ENCODE measurements at regions not wholly inside any gene's neighbourhood (a gene's known extent, or its start where the extent isn't known, plus 50 kb on each side); places are given as distances from the start of the nearest gene placed in this dataset.

DNA sequence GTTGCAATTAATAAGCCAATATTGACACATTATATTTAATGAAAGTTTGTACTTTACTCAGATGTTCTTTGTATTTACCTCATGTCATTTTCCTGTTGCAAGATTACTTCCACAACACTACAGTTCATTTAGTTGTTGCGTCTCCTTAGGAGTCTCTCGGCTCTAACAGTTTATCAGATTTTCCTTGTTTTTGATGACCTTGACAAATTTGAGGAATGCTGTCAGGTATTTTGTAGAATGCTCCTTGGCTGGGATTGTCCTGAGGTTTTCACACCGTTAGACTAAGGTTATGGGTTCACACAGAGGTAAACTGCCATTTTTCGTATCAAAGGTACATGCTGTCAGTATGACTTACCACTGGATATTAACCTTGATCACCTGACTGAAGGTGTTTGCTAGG is 416.6 kb upstream of the TNP1 start:
- TF ChIP-seq POLR2A (IDR thresholded peaks at IDR 0.05): no peak
- TF ChIP-seq POLR2AphosphoS5 (IDR thresholded peaks at IDR 0.05): no peak
- TF ChIP-seq, protein P1, sequence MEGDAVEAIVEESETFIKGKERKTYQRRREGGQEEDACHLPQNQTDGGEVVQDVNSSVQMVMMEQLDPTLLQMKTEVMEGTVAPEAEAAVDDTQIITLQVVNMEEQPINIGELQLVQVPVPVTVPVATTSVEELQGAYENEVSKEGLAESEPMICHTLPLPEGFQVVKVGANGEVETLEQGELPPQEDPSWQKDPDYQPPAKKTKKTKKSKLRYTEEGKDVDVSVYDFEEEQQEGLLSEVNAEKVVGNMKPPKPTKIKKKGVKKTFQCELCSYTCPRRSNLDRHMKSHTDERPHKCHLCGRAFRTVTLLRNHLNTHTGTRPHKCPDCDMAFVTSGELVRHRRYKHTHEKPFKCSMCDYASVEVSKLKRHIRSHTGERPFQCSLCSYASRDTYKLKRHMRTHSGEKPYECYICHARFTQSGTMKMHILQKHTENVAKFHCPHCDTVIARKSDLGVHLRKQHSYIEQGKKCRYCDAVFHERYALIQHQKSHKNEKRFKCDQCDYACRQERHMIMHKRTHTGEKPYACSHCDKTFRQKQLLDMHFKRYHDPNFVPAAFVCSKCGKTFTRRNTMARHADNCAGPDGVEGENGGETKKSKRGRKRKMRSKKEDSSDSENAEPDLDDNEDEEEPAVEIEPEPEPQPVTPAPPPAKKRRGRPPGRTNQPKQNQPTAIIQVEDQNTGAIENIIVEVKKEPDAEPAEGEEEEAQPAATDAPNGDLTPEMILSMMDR (IDR thresholded peaks at IDR 0.05): no peak
